HepG2 (cell line): ENCODE measurements at regions not wholly inside any gene's neighbourhood (a gene's known extent, or its start where the extent isn't known, plus 50 kb on each side); places are given as distances from the start of the nearest gene placed in this dataset.

Source experiments
- BHLHE40 ChIP-seq: IDR thresholded peaks from 2 replicates; pipeline ENCODE4 v1.6.1; 2011; ENCODE audit warnings: low read length, improper control_type of control experiment
- EEA1 ChIP-seq: sonication (generic); formaldehyde crosslinking; IDR thresholded peaks from 2 replicates; pipeline ENCODE4 v1.5.1; 2020; ENCODE audit warnings: mild to moderate bottlenecking, missing genetic modification reagents, borderline replicate concordance
- ELF4 ChIP-seq: sonication (generic); formaldehyde crosslinking; IDR thresholded peaks from 2 replicates; pipeline ENCODE4 v1.5.0; 2020; ENCODE audit warnings: missing genetic modification reagents, mild to moderate bottlenecking, moderate library complexity, borderline replicate concordance
- JUN ChIP-seq: sonication (generic); formaldehyde crosslinking; IDR thresholded peaks from 2 replicates; pipeline ENCODE4 v1.4.0; 2020; ENCODE audit warnings: mild to moderate bottlenecking, missing genetic modification reagents
- RAD21 ChIP-seq: fragments of 450-650 bp; formaldehyde crosslinking; IDR thresholded peaks from 2 replicates; pipeline ENCODE4 v1.5.0; 2020; ENCODE audit warnings: mild to moderate bottlenecking
- SRF ChIP-seq: IDR thresholded peaks from 2 replicates; pipeline ENCODE4 v1.6.1; 2011; ENCODE audit warnings: mild to moderate bottlenecking, low read depth, low read length, moderate library complexity
- ZFP82 ChIP-seq: sonication (generic); formaldehyde crosslinking; IDR thresholded peaks from 2 replicates; pipeline ENCODE4 v1.5.1; 2020; ENCODE audit warnings: mild to moderate bottlenecking, missing genetic modification reagents, borderline replicate concordance
- ZNF775 ChIP-seq: sonication (generic); formaldehyde crosslinking; IDR thresholded peaks from 2 replicates; pipeline ENCODE4 v1.4.0; 2020; ENCODE audit warnings: missing genetic modification reagents, mild to moderate bottlenecking, moderate library complexity, borderline replicate concordance
- ZSCAN29 ChIP-seq: sonication (generic); formaldehyde crosslinking; conservative IDR thresholded peaks from 2 replicates; pipeline ENCODE4 v1.4.0; 2020; ENCODE audit warnings: mild to moderate bottlenecking, missing genetic modification reagents
- TF ChIP-seq, protein P1 (sequence below): sonication (generic); formaldehyde crosslinking; IDR thresholded peaks from 2 replicates; pipeline ENCODE4 v1.5.0; 2020; ENCODE audit warnings: mild to moderate bottlenecking, missing genetic modification reagents, moderate library complexity
- TF ChIP-seq, protein P2 (sequence below): IDR thresholded peaks from 2 replicates; pipeline ENCODE4 v1.6.1; 2016; ENCODE audit warnings: low read depth, borderline replicate concordance
- TF ChIP-seq, protein P3 (sequence below), 2 experiments: fragments of 450-650 bp in 1 of 2; sonication (generic) in 1 of 2; formaldehyde crosslinking in 1 of 2; IDR thresholded peaks; 2 replicates each; pipeline versions ENCODE4 v1.6.1 to v1.8.0; 2016 to 2022; ENCODE audit warnings: antibody characterized with exemption in 1 of 2, mild to moderate bottlenecking in 1 of 2, missing genetic modification reagents in 1 of 2

DNA sequence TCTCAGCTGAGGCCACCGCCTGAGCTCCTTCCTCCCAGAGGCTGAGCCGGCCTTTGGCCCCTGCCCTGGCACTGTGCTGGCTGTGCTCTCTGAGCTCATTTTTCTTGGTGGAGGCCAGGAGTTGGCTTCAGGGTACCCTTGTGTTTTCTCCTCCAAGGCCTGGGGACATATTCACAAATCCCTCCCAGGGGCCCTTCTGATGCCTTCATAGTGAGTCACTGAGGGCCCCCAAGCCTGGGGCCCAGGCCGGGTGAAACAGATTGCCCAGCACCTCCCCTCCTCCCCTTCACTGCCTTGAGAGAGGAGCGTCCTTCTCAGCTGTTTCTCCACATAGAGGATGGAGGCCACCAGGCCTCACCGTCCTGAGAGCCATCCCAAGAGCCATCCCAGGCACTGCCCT is 105.8 kb downstream of the SIK1 start:
- TF ChIP-seq, protein P1, sequence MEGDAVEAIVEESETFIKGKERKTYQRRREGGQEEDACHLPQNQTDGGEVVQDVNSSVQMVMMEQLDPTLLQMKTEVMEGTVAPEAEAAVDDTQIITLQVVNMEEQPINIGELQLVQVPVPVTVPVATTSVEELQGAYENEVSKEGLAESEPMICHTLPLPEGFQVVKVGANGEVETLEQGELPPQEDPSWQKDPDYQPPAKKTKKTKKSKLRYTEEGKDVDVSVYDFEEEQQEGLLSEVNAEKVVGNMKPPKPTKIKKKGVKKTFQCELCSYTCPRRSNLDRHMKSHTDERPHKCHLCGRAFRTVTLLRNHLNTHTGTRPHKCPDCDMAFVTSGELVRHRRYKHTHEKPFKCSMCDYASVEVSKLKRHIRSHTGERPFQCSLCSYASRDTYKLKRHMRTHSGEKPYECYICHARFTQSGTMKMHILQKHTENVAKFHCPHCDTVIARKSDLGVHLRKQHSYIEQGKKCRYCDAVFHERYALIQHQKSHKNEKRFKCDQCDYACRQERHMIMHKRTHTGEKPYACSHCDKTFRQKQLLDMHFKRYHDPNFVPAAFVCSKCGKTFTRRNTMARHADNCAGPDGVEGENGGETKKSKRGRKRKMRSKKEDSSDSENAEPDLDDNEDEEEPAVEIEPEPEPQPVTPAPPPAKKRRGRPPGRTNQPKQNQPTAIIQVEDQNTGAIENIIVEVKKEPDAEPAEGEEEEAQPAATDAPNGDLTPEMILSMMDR (CRISPR knock-in tag), result no peak
- TF ChIP-seq, protein P2, sequence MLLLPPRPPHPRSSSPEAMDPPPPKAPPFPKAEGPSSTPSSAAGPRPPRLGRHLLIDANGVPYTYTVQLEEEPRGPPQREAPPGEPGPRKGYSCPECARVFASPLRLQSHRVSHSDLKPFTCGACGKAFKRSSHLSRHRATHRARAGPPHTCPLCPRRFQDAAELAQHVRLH, result no peak
- TF ChIP-seq SRF, result no peak
- no peak for TF ChIP-seq ZFP82 (CRISPR knock-in tag)
- TF ChIP-seq ZSCAN29 (CRISPR knock-in tag), result no peak
- no peak for TF ChIP-seq RAD21 (CRISPR knock-in tag)
- TF ChIP-seq ZNF775 (CRISPR knock-in tag), result no peak
- TF ChIP-seq JUN, result no peak
- TF ChIP-seq BHLHE40, result no peak
- TF ChIP-seq EEA1 (CRISPR knock-in tag), result no peak
- TF ChIP-seq, protein P3, sequence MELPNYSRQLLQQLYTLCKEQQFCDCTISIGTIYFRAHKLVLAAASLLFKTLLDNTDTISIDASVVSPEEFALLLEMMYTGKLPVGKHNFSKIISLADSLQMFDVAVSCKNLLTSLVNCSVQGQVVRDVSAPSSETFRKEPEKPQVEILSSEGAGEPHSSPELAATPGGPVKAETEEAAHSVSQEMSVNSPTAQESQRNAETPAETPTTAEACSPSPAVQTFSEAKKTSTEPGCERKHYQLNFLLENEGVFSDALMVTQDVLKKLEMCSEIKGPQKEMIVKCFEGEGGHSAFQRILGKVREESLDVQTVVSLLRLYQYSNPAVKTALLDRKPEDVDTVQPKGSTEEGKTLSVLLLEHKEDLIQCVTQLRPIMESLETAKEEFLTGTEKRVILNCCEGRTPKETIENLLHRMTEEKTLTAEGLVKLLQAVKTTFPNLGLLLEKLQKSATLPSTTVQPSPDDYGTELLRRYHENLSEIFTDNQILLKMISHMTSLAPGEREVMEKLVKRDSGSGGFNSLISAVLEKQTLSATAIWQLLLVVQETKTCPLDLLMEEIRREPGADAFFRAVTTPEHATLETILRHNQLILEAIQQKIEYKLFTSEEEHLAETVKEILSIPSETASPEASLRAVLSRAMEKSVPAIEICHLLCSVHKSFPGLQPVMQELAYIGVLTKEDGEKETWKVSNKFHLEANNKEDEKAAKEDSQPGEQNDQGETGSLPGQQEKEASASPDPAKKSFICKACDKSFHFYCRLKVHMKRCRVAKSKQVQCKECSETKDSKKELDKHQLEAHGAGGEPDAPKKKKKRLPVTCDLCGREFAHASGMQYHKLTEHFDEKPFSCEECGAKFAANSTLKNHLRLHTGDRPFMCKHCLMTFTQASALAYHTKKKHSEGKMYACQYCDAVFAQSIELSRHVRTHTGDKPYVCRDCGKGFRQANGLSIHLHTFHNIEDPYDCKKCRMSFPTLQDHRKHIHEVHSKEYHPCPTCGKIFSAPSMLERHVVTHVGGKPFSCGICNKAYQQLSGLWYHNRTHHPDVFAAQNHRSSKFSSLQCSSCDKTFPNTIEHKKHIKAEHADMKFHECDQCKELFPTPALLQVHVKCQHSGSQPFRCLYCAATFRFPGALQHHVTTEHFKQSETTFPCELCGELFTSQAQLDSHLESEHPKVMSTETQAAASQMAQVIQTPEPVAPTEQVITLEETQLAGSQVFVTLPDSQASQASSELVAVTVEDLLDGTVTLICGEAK (IDR thresholded peaks at IDR 0.05), result no peak
- TF ChIP-seq, protein P3 (CRISPR knock-in tag; IDR thresholded peaks at IDR 0.05), result no peak
- no peak for TF ChIP-seq ELF4 (CRISPR knock-in tag)
